K562 (cell line): ENCODE measurements at regions not wholly inside any gene's neighbourhood (a gene's known extent, or its start where the extent isn't known, plus 50 kb on each side); places are given as distances from the start of the nearest gene placed in this dataset.

Experiments used
- ATAC-seq: fragments of 200-7000 bp; cut with Tn5 transposase; 3 replicates; pipeline ENCODE4 v1.9.1; 2020; ENCODE audit warnings: moderate library complexity
- BruUV-seq: library from RNA; stranded (reverse); fragments of 400-500 nt; replicated peaks from 2 replicates; lab custom pipeline; 2021; lab: Mats Ljungman, UMichigan
- CTCF ChIA-PET: fragments of 300-600 bp; formaldehyde crosslinking; extraction: SDS; loops from one replicate; lab custom pipeline; 2021; ENCODE audit warnings: low intra/inter-chr PET ratio; lab: Yijun Ruan, JAX
- POLR2A ChIA-PET: fragments of 300-600, 350-650 bp; sonication (Branson Sonifier 250); formaldehyde crosslinking; extraction: SDS; loops from one replicate; lab custom pipeline; 2021; ENCODE audit warnings: antibody characterized with exemption, inconsistent platforms; lab: Yijun Ruan, JAX
- DNase-seq, 4 experiments: peaks; one replicate each; pipeline versions ENCODE4 v3.0.0 to v3.0.0-alpha.2; 2011 to 2018; ENCODE audit warnings: low spot score in 3 of 4, mixed read lengths in 3 of 4; ENCODE audit errors: extremely low read depth in 1 of 4
- FAIRE-seq: peaks from 2 replicates; lab custom pipeline; 2011; peaks lifted over from hg19 to GRCh38; lab: Jason Lieb, UNC
- H2AFZ ChIP-seq: 2 replicates; pipeline ENCODE4 v1.6.0; 2011; ENCODE audit warnings: low read depth, low read length, control low read depth, inconsistent platforms
- H3K27ac ChIP-seq: fragments of 200-600 bp; 3 replicates; pipeline ENCODE4 v1.8.0; 2011; ENCODE audit warnings: low read depth, mild to moderate bottlenecking, control low read depth, inconsistent platforms, low read length, moderate library complexity, mixed read lengths; ENCODE audit errors: extremely low read depth
- H3K27me3 ChIP-seq, 2 experiments: fragments of 300-600 bp in 1 of 2; 2 replicates in 1 of 2; 3 replicates in 1 of 2; pipeline versions ENCODE4 v1.6.0 to v1.8.0; 2011; ENCODE audit warnings: inconsistent platforms in 2 of 2, low read length in 2 of 2, mild to moderate bottlenecking in 1 of 2, mixed read lengths in 1 of 2, moderate library complexity in 1 of 2; ENCODE audit not compliant: control insufficient read depth in 2 of 2, insufficient read depth in 2 of 2
- H3K36me3 ChIP-seq: fragments of 300-600 bp; 3 replicates; pipeline ENCODE4 v1.8.0; 2011; ENCODE audit warnings: mild to moderate bottlenecking, low read length, inconsistent platforms; ENCODE audit not compliant: control insufficient read depth, insufficient read depth
- H3K4me1 ChIP-seq, 2 experiments: fragments of 200-600 bp in 1 of 2; replicated peaks in 1 of 2; 2 replicates in 1 of 2; 3 replicates in 1 of 2; pipeline versions ENCODE4 v1.5.1 to v1.8.0; 2011; ENCODE audit warnings: inconsistent platforms in 2 of 2, low read length in 2 of 2, mild to moderate bottlenecking in 1 of 2, mixed read lengths in 1 of 2, moderate library complexity in 1 of 2; ENCODE audit not compliant: control insufficient read depth in 2 of 2, insufficient read depth in 2 of 2
- H3K4me2 ChIP-seq: 2 replicates; pipeline ENCODE4 v1.6.1; 2011; ENCODE audit warnings: low read length, control low read depth, inconsistent platforms, mixed read lengths; ENCODE audit not compliant: insufficient read depth
- H3K4me3 ChIP-seq: fragments of 200-600 bp; sonication (generic), shearing (Covaris generic); 2 replicates; pipeline ENCODE4 v1.5.1; 2016; ENCODE audit warnings: control low read depth, inconsistent platforms
- H3K79me2 ChIP-seq: fragments of 200-600 bp; 3 replicates; pipeline ENCODE4 v1.8.0; 2011; ENCODE audit warnings: low read length, inconsistent platforms; ENCODE audit not compliant: control insufficient read depth, insufficient read depth
- H3K9ac ChIP-seq, 2 experiments: 2 replicates each; pipeline versions ENCODE4 v1.6.0 to v1.6.1; 2011; ENCODE audit warnings: low read depth in 2 of 2, low read length in 2 of 2, control low read depth in 1 of 2, inconsistent platforms in 1 of 2, mild to moderate bottlenecking in 1 of 2, mixed read lengths in 1 of 2; ENCODE audit not compliant: insufficient read depth in 1 of 2
- H3K9me1 ChIP-seq: one replicate; pipeline ENCODE4 v1.6.0; 2011; ENCODE audit warnings: inconsistent platforms, mild to moderate bottlenecking, low read length, moderate library complexity; ENCODE audit not compliant: control insufficient read depth, insufficient read depth
- H3K9me3 ChIP-seq: replicated peaks from 2 replicates; pipeline ENCODE4 v1.5.1; 2011; ENCODE audit warnings: low read depth, low read length, inconsistent platforms; ENCODE audit not compliant: control insufficient read depth, insufficient read depth
- H4K20me1 ChIP-seq: replicated peaks from 2 replicates; pipeline ENCODE4 v1.6.1; 2011; ENCODE audit warnings: low read length, inconsistent platforms, mixed read lengths; ENCODE audit not compliant: control insufficient read depth, insufficient read depth
- CTBP1 ChIP-seq: fragments of 450-650 bp; IDR thresholded peaks from 2 replicates; pipeline ENCODE4 v1.6.1; 2016; ENCODE audit warnings: borderline replicate concordance
- FOXM1 ChIP-seq, 2 experiments: fragments of 450-650 bp in 1 of 2; sonication (generic) in 1 of 2; formaldehyde crosslinking in 1 of 2; IDR thresholded peaks; 2 replicates each; pipeline versions ENCODE4 v1.6.1 to v1.9.0; 2017 to 2022; ENCODE audit warnings: low read depth in 2 of 2, mild to moderate bottlenecking in 2 of 2, missing genetic modification reagents in 1 of 2, moderate library complexity in 1 of 2
- GABPA ChIP-seq: fragments of 200-800 bp; sonication (Bioruptor generic); conservative IDR thresholded peaks from 2 replicates; pipeline ENCODE4 v1.6.1; 2016; ENCODE audit warnings: low read depth, missing genetic modification characterization, missing compliant biosample characterization
- MAFF ChIP-seq: IDR thresholded peaks from 2 replicates; pipeline ENCODE4 v1.6.1; 2012; ENCODE audit warnings: low read length, improper control_type of control experiment
- MYBL2 ChIP-seq, 2 experiments: fragments of 450-650 bp in 1 of 2; sonication (generic) in 1 of 2; formaldehyde crosslinking in 1 of 2; IDR thresholded peaks; 2 replicates each; pipeline versions ENCODE4 v1.6.1 to v1.8.1; 2017 to 2022; ENCODE audit warnings: borderline replicate concordance in 1 of 2, inconsistent platforms in 1 of 2, low read depth in 1 of 2, mild to moderate bottlenecking in 1 of 2, missing genetic modification reagents in 1 of 2, moderate library complexity in 1 of 2
- WGBS: fragments of 100-300 bp; shearing (Covaris generic); methylation state at CpG from one replicate; pipeline ENCODE4 v1.1.6; 2016; ENCODE audit warnings: low coverage, mixed read lengths; ENCODE audit not compliant: insufficient coverage; ENCODE audit errors: missing lambda C conversion rate; 5-methylcytosine and 5-hydroxymethylcytosine counted together
- in situ Hi-C: fragments of 300-500 bp; cut with MboI; formaldehyde crosslinking; loops from 4 replicates; pipeline ENCODE4 v1.15.0; 2018; ENCODE audit warnings: inconsistent platforms, mixed read lengths
- intact Hi-C: fragments of 100-400 bp; cut with micrococcal nuclease; formaldehyde crosslinking; loops from 2 replicates; pipeline ENCODE4 v1.14.2; 2022

DNA sequence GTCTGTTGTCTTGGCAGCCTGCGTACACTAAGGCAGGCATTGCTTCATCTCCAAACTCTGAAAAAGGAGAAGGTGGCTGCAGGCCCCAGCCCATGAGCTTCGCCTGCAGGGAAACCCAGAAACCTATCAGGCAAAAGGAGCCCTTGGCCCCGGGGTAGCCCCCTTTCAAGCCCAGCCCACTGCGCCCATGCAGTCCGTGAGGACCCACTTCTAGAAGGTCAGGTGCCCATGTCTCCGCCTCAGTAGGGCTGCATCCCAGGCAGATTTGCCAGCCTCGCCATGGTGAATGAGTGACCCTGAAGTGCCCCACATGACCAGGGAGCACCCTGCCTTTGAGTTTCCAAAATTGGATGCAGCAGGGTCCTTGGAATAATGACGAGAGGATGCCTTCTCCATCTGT is 1158.4 kb downstream of the BRD1 start (continued):
- no peak for TF ChIP-seq FOXM1 (IDR thresholded peaks at IDR 0.05; ENCODE audit: low read depth)
- no peak for TF ChIP-seq FOXM1 (CRISPR knock-in tag; IDR thresholded peaks at IDR 0.05; ENCODE audit: low read depth)
- no peak for TF ChIP-seq MYBL2 (IDR thresholded peaks at IDR 0.05; ENCODE audit: low read depth)
- no peak for TF ChIP-seq MYBL2 (CRISPR knock-in tag; IDR thresholded peaks at IDR 0.05; ENCODE audit: borderline replicate concordance)
- no peak for TF ChIP-seq CTBP1
- no peak for TF ChIP-seq GABPA (tag)
- TF ChIP-seq, all 486 proteins: peak for 0

DNA sequence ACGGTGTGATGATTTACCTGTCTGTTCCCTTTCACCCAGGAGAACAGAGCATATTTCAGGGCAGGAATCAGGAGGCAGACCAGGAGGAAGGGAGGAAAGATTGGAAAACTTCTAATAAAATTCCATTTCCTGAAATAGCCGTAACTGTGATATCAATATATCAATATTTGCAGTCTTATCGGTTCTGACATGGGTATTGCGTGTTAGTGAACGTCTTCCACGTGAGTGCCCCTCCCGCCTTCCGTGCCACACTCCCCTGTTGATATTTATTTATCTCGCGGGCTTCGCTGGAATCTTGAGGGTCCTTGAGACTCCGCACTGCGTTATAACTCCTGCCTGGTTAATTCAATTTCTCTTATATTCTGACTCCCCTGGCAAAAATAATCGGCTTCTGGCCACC is 1160.4 kb downstream of the BRD1 start:
- no peaks in the 10 kb centered on the region for H3K4me1 ChIP-seq
- FAIRE-seq (no peak), DNase-seq (no peak), ATAC-seq (no peak)
- in situ Hi-C loops: no loop called here
- H4K20me1 ChIP-seq: no peaks in the 10 kb centered on the region
- no TSS peak for BruUV-seq
- H3K27ac ChIP-seq: no peak overlapping the region
- H2AFZ ChIP-seq: no peak overlapping the region
- H3K27me3 ChIP-seq: no peaks in the 10 kb centered on the region; a peak in 2 of 5 replicates
- TF ChIP-seq MAFF (no peak), MYBL2 (IDR thresholded peaks at IDR 0.05; ENCODE audit: low read depth) (no peak), MYBL2 (CRISPR knock-in tag; IDR thresholded peaks at IDR 0.05; ENCODE audit: borderline replicate concordance) (no peak)
- WGBS: 2% methylated on average over 13 of the region's 14 CpGs
- no peaks in the 10 kb centered on the region for H3K9me3 ChIP-seq
- no peak overlapping the region for H3K9ac ChIP-seq
- intact Hi-C loops: no loop called here
- H3K4me3 ChIP-seq: no peak overlapping the region
- H3K9me1 ChIP-seq: no peaks in the 10 kb centered on the region
- H3K36me3 ChIP-seq: no peaks in the 10 kb centered on the region
- CTCF ChIA-PET: no interaction called here
- no peaks in the 10 kb centered on the region for H3K79me2 ChIP-seq
- H3K4me2 ChIP-seq: no peak overlapping the region
- POLR2A ChIA-PET: no interaction called here
